ENCODE measurements at regions not wholly inside any gene's neighbourhood (a gene's known extent, or its start where the extent isn't known, plus 50 kb on each side); places are given as distances from the start of the nearest gene placed in this dataset.

DNA sequence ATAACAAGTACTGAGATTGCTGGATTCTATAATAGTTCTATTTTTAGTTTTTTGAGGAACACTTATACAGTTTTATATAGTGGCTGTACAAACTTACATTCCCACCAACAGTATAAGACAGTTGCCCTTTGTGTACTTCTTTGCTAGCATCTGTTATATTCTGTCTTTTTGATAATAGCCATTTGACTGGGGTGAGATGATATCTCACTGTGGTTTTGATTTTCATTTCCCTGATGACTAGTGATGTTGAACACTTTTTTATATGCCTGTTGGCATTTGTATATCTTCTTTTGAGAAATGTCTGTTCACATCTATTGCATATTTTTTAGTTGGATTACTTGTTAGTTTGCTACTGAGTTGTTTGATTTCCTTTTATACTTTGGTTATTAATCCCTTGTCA is 204.1 kb upstream of the SMC2 start:
- Histone ChIP-seq H3K36me3 (ENCODE audit: insufficient read depth) (no peaks in the 10 kb centered on the region; the same call in 1 of the 2 replicates), H3K4me1 (ENCODE audit: insufficient read depth) (no peaks in the 10 kb centered on the region), H3K9me2 (ENCODE audit: insufficient read depth) (no peaks in the 10 kb centered on the region), H3K27me3 (ENCODE audit: insufficient read depth) (no peaks in the 10 kb centered on the region), H3K79me2 (replicated peaks; ENCODE audit: insufficient read depth) (no peaks in the 10 kb centered on the region), H3K27ac (ENCODE audit: low read depth) (no peak overlapping the region), H3K4me2 (no peak overlapping the region), H2AFZ (no peak overlapping the region), H3F3A (replicated peaks; ENCODE audit: low read depth) (no peaks in the 10 kb centered on the region), H3K4me3 (no peak overlapping the region), H4K20me1 (replicated peaks; ENCODE audit: insufficient read depth) (no peaks in the 10 kb centered on the region)
- DNase-seq (ENCODE audit: low spot score) (no peak), ATAC-seq (no peak)
- H3K4me3 Mint-ChIP-seq: no peak overlapping the region
- H3K27me3 Mint-ChIP-seq (ENCODE audit: insufficient read depth, low read depth, poor library complexity): no peaks in the 10 kb centered on the region
- no peaks in the 10 kb centered on the region for H3K4me1 Mint-ChIP-seq
- peaks cover 13% of the 10 kb centered on the region for H3K36me3 Mint-ChIP-seq (ENCODE audit: low read depth)
- H3K9me3 Mint-ChIP-seq: peaks cover 88% of the 10 kb centered on the region
- no peak overlapping the region for H3K27ac Mint-ChIP-seq
- TF ChIP-seq EZH2 (IDR thresholded peaks at IDR 0.05; ENCODE audit: low read depth, unreplicated experiment) (no peak), EZH2phosphoT487 (IDR thresholded peaks at IDR 0.05; ENCODE audit: unreplicated experiment) (no peak), CREB1 (CRISPR knock-in tag; IDR thresholded peaks at IDR 0.05; ENCODE audit: low read depth) (no peak), STAT1 (IDR thresholded peaks at IDR 0.05; ENCODE audit: unreplicated experiment) (no peak), NANOG (IDR thresholded peaks at IDR 0.05; ENCODE audit: borderline replicate concordance) (no peak), ZNF331 (CRISPR knock-in tag; IDR thresholded peaks at IDR 0.05; ENCODE audit: low read depth) (no peak), JUNB (IDR thresholded peaks at IDR 0.05; ENCODE audit: unreplicated experiment) (no peak), POLR2AphosphoS5 (IDR thresholded peaks at IDR 0.05; ENCODE audit: low read depth) (no peak), ZNF114 (CRISPR knock-in tag; IDR thresholded peaks at IDR 0.05) (no peak)
- TF ChIP-seq, protein P1, sequence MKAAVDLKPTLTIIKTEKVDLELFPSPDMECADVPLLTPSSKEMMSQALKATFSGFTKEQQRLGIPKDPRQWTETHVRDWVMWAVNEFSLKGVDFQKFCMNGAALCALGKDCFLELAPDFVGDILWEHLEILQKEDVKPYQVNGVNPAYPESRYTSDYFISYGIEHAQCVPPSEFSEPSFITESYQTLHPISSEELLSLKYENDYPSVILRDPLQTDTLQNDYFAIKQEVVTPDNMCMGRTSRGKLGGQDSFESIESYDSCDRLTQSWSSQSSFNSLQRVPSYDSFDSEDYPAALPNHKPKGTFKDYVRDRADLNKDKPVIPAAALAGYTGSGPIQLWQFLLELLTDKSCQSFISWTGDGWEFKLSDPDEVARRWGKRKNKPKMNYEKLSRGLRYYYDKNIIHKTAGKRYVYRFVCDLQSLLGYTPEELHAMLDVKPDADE (IDR thresholded peaks at IDR 0.05): no peak
- TF ChIP-seq, protein P2, sequence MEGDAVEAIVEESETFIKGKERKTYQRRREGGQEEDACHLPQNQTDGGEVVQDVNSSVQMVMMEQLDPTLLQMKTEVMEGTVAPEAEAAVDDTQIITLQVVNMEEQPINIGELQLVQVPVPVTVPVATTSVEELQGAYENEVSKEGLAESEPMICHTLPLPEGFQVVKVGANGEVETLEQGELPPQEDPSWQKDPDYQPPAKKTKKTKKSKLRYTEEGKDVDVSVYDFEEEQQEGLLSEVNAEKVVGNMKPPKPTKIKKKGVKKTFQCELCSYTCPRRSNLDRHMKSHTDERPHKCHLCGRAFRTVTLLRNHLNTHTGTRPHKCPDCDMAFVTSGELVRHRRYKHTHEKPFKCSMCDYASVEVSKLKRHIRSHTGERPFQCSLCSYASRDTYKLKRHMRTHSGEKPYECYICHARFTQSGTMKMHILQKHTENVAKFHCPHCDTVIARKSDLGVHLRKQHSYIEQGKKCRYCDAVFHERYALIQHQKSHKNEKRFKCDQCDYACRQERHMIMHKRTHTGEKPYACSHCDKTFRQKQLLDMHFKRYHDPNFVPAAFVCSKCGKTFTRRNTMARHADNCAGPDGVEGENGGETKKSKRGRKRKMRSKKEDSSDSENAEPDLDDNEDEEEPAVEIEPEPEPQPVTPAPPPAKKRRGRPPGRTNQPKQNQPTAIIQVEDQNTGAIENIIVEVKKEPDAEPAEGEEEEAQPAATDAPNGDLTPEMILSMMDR (conservative IDR thresholded peaks at IDR 0.05; ENCODE audit: low read depth in 2 of 2): no peak
- TF ChIP-seq, protein P3, sequence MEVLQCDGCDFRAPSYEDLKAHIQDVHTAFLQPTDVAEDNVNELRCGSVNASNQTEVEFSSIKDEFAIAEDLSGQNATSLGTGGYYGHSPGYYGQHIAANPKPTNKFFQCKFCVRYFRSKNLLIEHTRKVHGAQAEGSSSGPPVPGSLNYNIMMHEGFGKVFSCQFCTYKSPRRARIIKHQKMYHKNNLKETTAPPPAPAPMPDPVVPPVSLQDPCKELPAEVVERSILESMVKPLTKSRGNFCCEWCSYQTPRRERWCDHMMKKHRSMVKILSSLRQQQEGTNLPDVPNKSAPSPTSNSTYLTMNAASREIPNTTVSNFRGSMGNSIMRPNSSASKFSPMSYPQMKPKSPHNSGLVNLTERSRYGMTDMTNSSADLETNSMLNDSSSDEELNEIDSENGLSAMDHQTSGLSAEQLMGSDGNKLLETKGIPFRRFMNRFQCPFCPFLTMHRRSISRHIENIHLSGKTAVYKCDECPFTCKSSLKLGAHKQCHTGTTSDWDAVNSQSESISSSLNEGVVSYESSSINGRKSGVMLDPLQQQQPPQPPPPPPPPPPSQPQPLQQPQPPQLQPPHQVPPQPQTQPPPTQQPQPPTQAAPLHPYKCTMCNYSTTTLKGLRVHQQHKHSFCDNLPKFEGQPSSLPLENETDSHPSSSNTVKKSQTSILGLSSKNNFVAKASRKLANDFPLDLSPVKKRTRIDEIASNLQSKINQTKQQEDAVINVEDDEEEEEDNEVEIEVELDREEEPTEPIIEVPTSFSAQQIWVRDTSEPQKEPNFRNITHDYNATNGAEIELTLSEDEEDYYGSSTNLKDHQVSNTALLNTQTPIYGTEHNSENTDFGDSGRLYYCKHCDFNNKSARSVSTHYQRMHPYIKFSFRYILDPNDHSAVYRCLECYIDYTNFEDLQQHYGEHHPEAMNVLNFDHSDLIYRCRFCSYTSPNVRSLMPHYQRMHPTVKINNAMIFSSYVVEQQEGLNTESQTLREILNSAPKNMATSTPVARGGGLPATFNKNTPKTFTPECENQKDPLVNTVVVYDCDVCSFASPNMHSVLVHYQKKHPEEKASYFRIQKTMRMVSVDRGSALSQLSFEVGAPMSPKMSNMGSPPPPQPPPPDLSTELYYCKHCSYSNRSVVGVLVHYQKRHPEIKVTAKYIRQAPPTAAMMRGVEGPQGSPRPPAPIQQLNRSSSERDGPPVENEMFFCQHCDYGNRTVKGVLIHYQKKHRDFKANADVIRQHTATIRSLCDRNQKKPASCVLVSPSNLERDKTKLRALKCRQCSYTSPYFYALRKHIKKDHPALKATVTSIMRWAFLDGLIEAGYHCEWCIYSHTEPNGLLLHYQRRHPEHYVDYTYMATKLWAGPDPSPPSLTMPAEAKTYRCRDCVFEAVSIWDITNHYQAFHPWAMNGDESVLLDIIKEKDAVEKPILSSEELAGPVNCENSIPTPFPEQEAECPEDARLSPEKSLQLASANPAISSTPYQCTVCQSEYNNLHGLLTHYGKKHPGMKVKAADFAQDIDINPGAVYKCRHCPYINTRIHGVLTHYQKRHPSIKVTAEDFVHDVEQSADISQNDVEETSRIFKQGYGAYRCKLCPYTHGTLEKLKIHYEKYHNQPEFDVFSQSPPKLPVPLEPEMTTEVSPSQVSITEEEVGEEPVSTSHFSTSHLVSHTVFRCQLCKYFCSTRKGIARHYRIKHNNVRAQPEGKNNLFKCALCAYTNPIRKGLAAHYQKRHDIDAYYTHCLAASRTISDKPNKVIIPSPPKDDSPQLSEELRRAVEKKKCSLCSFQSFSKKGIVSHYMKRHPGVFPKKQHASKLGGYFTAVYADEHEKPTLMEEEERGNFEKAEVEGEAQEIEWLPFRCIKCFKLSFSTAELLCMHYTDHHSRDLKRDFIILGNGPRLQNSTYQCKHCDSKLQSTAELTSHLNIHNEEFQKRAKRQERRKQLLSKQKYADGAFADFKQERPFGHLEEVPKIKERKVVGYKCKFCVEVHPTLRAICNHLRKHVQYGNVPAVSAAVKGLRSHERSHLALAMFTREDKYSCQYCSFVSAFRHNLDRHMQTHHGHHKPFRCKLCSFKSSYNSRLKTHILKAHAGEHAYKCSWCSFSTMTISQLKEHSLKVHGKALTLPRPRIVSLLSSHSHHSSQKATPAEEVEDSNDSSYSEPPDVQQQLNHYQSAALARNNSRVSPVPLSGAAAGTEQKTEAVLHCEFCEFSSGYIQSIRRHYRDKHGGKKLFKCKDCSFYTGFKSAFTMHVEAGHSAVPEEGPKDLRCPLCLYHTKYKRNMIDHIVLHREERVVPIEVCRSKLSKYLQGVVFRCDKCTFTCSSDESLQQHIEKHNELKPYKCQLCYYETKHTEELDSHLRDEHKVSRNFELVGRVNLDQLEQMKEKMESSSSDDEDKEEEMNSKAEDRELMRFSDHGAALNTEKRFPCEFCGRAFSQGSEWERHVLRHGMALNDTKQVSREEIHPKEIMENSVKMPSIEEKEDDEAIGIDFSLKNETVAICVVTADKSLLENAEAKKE (CRISPR knock-in tag; IDR thresholded peaks at IDR 0.05): no peak
- TF ChIP-seq, protein P4, sequence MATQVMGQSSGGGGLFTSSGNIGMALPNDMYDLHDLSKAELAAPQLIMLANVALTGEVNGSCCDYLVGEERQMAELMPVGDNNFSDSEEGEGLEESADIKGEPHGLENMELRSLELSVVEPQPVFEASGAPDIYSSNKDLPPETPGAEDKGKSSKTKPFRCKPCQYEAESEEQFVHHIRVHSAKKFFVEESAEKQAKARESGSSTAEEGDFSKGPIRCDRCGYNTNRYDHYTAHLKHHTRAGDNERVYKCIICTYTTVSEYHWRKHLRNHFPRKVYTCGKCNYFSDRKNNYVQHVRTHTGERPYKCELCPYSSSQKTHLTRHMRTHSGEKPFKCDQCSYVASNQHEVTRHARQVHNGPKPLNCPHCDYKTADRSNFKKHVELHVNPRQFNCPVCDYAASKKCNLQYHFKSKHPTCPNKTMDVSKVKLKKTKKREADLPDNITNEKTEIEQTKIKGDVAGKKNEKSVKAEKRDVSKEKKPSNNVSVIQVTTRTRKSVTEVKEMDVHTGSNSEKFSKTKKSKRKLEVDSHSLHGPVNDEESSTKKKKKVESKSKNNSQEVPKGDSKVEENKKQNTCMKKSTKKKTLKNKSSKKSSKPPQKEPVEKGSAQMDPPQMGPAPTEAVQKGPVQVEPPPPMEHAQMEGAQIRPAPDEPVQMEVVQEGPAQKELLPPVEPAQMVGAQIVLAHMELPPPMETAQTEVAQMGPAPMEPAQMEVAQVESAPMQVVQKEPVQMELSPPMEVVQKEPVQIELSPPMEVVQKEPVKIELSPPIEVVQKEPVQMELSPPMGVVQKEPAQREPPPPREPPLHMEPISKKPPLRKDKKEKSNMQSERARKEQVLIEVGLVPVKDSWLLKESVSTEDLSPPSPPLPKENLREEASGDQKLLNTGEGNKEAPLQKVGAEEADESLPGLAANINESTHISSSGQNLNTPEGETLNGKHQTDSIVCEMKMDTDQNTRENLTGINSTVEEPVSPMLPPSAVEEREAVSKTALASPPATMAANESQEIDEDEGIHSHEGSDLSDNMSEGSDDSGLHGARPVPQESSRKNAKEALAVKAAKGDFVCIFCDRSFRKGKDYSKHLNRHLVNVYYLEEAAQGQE (IDR thresholded peaks at IDR 0.05; ENCODE audit: unreplicated experiment): no peak
